Gastroesophageal sphincter (tissue), 4 donors: ENCODE measurements at regions not wholly inside any gene's neighbourhood (a gene's known extent, or its start where the extent isn't known, plus 50 kb on each side); places are given as distances from the start of the nearest gene placed in this dataset.

Experiments used
- ATAC-seq: fragments of 150-250 bp; one replicate; pipeline ENCODE4 v1.9.1; 2016; ENCODE audit warnings: mild to moderate bottlenecking, moderate library complexity
- H3K27ac ChIP-seq, 4 donors: fragments of 200-600 bp; sonication (generic) in 3 of 4; 1 replicate in 3 of 4; 2 replicates in 1 of 4; pipeline ENCODE4 v1.5.1; 2016 to 2019
- H3K27me3 ChIP-seq: fragments of 200-600 bp; sonication (generic); one replicate; pipeline ENCODE4 v1.5.1; 2019
- H3K36me3 ChIP-seq, 2 donors: fragments of 200-600 bp; sonication (generic); one replicate each; pipeline ENCODE4 v1.5.1; 2019; ENCODE audit warnings: control low read depth in 1 of 2
- H3K4me1 ChIP-seq, 3 donors: fragments of 200-600 bp; sonication (generic); 1 replicate in 2 of 3; 2 replicates in 1 of 3; pipeline ENCODE4 v1.5.1; 2016 to 2019; ENCODE audit warnings: control low read depth in 2 of 3
- H3K4me3 ChIP-seq, 2 donors: fragments of 200-600 bp; sonication (generic); one replicate each; pipeline ENCODE4 v1.5.1; 2019; ENCODE audit warnings: mild to moderate bottlenecking in 1 of 2, moderate library complexity in 1 of 2
- H3K9me3 ChIP-seq, 3 donors: fragments of 200-600 bp; sonication (generic); one replicate each; pipeline ENCODE4 v1.5.1; 2017 to 2019; ENCODE audit warnings: control low read depth in 2 of 3
- EP300 ChIP-seq: sonication (generic); formaldehyde crosslinking; IDR thresholded peaks from one replicate; pipeline ENCODE4 v1.6.1; 2017; ENCODE audit warnings: antibody characterized with exemption, mild to moderate bottlenecking
- POLR2A ChIP-seq, 2 donors: fragments of 450-650 bp; IDR thresholded peaks; one replicate each; pipeline ENCODE4 v1.6.1; 2017; ENCODE audit warnings: antibody characterized with exemption in 2 of 2, mild to moderate bottlenecking in 2 of 2, moderate library complexity in 1 of 2
- POLR2AphosphoS5 ChIP-seq: sonication (generic); formaldehyde crosslinking; IDR thresholded peaks from one replicate; pipeline ENCODE4 v1.6.1; 2017; ENCODE audit warnings: antibody characterized with exemption
- WGBS, 2 donors: methylation state at CpG; one replicate each; pipeline ENCODE4 v1.1.5; 2018; ENCODE audit warnings: low coverage in 1 of 2; 5-methylcytosine and 5-hydroxymethylcytosine counted together
- TF ChIP-seq, protein P1 (sequence below), 4 experiments: fragments of 200-600 bp in 2 of 4; fragments of 450-650 bp in 2 of 4; sonication (generic) in 1 of 4; IDR thresholded peaks; one replicate each; pipeline ENCODE4 v1.5.1; 2017 to 2019; ENCODE audit warnings: antibody characterized with exemption in 4 of 4, mild to moderate bottlenecking in 2 of 4, moderate library complexity in 2 of 4

DNA sequence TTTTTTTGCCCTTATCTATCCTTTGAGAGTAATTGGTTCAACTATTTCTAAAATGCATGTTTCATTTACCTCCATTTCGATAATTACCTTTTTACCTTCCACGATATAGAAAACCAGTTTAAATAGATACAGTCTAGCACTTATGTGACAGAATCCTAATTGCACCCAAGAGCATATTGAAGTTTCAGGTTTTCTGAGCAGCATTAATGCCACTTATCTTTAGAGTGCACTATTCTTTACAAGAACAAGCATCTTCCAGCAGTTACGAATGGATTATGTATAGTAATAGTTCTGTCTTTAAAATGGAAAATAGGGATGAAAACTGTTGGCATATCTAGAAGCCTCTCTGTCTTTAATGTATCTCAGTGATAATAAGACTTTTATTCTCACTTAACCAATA lies 82.2 kb upstream of the ATXN7L3B start:
- ATAC-seq: no peak
- no peaks in the 10 kb centered on the region for H3K27me3 ChIP-seq
- H3K36me3 ChIP-seq: no peaks in the 10 kb centered on the region
- WGBS, 2 donors: 86 to 97% methylated on average over 3 of the region's 3 CpGs
- H3K9me3 ChIP-seq: no peaks in the 10 kb centered on the region
- no peak overlapping the region for H3K27ac ChIP-seq
- no peak for TF ChIP-seq EP300
- TF ChIP-seq POLR2AphosphoS5: no peak
- TF ChIP-seq POLR2A (IDR thresholded peaks at IDR 0.05): no peak
- TF ChIP-seq, protein P1, sequence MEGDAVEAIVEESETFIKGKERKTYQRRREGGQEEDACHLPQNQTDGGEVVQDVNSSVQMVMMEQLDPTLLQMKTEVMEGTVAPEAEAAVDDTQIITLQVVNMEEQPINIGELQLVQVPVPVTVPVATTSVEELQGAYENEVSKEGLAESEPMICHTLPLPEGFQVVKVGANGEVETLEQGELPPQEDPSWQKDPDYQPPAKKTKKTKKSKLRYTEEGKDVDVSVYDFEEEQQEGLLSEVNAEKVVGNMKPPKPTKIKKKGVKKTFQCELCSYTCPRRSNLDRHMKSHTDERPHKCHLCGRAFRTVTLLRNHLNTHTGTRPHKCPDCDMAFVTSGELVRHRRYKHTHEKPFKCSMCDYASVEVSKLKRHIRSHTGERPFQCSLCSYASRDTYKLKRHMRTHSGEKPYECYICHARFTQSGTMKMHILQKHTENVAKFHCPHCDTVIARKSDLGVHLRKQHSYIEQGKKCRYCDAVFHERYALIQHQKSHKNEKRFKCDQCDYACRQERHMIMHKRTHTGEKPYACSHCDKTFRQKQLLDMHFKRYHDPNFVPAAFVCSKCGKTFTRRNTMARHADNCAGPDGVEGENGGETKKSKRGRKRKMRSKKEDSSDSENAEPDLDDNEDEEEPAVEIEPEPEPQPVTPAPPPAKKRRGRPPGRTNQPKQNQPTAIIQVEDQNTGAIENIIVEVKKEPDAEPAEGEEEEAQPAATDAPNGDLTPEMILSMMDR (IDR thresholded peaks at IDR 0.05): no peak
- H3K4me1 ChIP-seq: no peaks in the 10 kb centered on the region
- H3K4me3 ChIP-seq: no peak overlapping the region

DNA sequence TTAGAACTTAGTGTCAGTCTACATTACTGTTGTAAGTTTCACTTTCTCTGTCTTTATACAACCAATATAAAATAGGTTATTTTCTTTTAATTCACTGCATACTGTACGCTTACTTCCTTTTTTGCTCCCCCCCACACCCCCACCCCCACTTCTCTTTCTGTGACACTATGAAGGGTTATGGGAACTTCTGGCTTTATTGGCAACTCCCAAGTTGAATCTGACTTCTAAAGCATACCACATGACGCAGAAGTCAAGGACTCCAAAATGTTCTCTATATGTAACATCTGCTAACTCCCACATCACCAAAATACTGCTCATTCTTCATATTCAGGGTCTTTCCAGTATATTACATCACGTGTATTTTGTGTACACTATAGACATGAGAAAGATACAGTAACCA lies 81.2 kb upstream of the ATXN7L3B start:
- H3K4me1 ChIP-seq: no peaks in the 10 kb centered on the region
- H3K27ac ChIP-seq: no peak overlapping the region
- H3K27me3 ChIP-seq: no peaks in the 10 kb centered on the region
- H3K4me3 ChIP-seq: no peak overlapping the region
- no peaks in the 10 kb centered on the region for H3K36me3 ChIP-seq
- no peaks in the 10 kb centered on the region for H3K9me3 ChIP-seq
- ATAC-seq: no peak
- no peak for TF ChIP-seq POLR2A (IDR thresholded peaks at IDR 0.05)
- no peak for TF ChIP-seq POLR2AphosphoS5
- no peak for TF ChIP-seq EP300
- TF ChIP-seq, protein P1 (IDR thresholded peaks at IDR 0.05): no peak
- whole genome bisulfite sequencing, 2 donors: 42 to 72% methylated on average over 2 to 3 of the region's 3 CpGs

DNA sequence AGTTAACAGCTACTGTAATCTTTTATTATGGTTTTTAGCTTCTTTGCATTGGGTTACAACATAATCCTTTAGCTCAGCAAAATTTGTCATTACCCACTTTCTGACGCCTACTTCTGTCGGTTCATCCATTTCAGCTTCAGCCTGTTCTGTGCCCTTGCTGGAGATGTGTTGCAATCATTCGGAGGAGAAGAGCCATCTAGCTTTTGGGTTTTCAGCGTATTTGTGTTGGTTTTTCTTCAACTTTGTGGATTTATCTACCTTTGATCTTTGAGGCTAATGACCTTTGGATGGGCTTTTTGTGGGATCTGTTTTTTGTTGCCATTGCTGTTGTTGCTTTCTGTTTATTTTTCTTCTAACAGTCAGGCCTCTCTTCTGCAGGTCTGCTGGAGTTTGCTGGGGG lies 69.2 kb upstream of the ATXN7L3B start:
- TF ChIP-seq POLR2A (IDR thresholded peaks at IDR 0.05) (no peak), EP300 (no peak), POLR2AphosphoS5 (no peak)
- TF ChIP-seq, protein P1 (IDR thresholded peaks at IDR 0.05): no peak
- no peaks in the 10 kb centered on the region for H3K4me1 ChIP-seq
- H3K4me3 ChIP-seq: no peak overlapping the region
- 66 to 76% methylated on average over 4 of the region's 4 CpGs for WGBS, 2 donors
- no peak for ATAC-seq
- no peak overlapping the region for H3K27ac ChIP-seq
- no peaks in the 10 kb centered on the region for H3K36me3 ChIP-seq
- H3K9me3 ChIP-seq: no peaks in the 10 kb centered on the region
- H3K27me3 ChIP-seq: no peaks in the 10 kb centered on the region

DNA sequence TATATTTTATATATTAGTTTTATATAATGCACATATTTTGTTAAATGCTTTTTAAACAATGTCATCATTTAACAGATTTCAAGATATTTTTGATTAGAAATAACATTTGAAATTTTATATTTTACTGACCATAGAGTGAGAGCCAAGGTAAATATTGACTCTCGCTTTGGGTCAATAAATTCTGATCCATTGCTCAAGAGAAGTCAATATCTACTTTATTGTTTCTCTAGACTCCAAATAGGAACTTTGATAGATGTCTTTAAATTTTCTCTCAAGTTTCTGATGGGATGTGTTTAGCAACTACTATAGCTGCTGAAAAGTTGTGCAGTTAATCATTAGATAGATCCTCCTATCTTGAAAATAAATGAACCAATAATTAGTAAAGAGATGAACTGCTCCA lies 61.4 kb upstream of the ATXN7L3B start:
- H3K9me3 ChIP-seq: no peaks in the 10 kb centered on the region
- H3K4me1 ChIP-seq: no peaks in the 10 kb centered on the region
- WGBS, 2 donors: 89 to 93% methylated on average over 1 of the region's 1 CpG
- no peak for ATAC-seq
- H3K27ac ChIP-seq: no peak overlapping the region
- TF ChIP-seq, protein P1 (IDR thresholded peaks at IDR 0.05): no peak
- TF ChIP-seq POLR2A (IDR thresholded peaks at IDR 0.05): no peak
- TF ChIP-seq EP300: no peak
- no peak for TF ChIP-seq POLR2AphosphoS5
- H3K27me3 ChIP-seq: no peaks in the 10 kb centered on the region
- H3K36me3 ChIP-seq: no peaks in the 10 kb centered on the region
- H3K4me3 ChIP-seq: no peak overlapping the region

DNA sequence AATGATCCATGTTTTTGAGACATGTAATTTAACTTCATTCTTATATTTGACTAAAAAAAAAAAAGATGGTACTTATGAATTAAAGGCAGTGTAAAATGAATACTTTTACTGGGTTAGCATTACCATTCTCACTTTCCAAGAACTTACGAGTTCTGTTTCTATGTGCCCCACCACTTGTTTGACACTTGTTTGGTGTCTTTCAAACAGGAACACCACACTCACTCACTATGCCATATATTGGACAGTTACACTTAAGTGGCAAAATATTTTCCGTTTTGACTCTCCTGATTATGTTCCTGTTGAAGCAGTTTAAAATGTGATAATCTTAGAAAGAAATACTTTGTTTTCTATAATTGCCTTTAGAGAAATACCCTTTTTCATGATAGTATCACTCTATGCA lies 56.6 kb upstream of the ATXN7L3B start:
- Histone ChIP-seq H3K36me3 (no peaks in the 10 kb centered on the region), H3K27me3 (no peaks in the 10 kb centered on the region), H3K27ac (no peak overlapping the region), H3K4me1 (no peaks in the 10 kb centered on the region), H3K4me3 (no peak overlapping the region), H3K9me3 (no peaks in the 10 kb centered on the region)
- TF ChIP-seq POLR2AphosphoS5 (no peak), POLR2A (IDR thresholded peaks at IDR 0.05) (no peak), EP300 (no peak)
- TF ChIP-seq, protein P1 (IDR thresholded peaks at IDR 0.05): no peak
- no peak for ATAC-seq
- 53 to 75% methylated on average over 2 of the region's 2 CpGs for WGBS, 2 donors
